ENCODE measurements at regions not wholly inside any gene's neighbourhood (a gene's known extent, or its start where the extent isn't known, plus 50 kb on each side); places are given as distances from the start of the nearest gene placed in this dataset.
"Not testable (repeated sequence)": the region's sequence is repeated elsewhere in the genome, so short reads cannot be mapped to it uniquely, and the experiment has no call there.

DNA sequence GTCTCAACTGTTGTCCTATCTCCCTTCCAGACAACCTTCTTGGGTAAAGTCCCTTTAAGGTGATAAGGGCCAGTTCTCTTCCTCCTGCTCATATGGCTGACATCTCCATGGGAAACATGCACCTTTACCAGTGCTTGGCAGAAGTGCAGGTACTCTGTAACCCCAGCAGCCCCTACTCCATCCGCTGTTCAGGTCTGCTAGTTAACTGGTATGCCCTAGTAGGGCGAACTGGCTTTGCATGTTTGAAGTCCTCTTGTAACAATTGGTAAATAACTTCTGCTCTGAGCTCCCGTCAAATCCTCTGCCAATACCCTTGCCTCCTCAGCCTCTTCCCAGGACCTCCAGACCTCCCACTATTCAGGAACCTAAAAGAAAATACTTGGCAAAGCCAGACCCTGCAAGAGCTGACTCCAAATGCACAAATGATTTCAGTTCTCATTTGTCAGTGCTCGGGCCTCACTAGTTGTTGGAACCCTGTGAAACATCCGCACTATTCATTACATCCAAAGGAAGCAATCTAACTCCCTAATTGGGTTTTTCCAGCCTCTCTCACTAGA lies 703.7 kb downstream of the MAFB start:
- no peak for DNase-seq (ENCODE audit: low read depth)

GRCh38 chr20:39983655-39984054 lies 705.4 kb downstream of the MAFB start:
- DNase-seq (ENCODE audit: low read depth), result no peak

DNA sequence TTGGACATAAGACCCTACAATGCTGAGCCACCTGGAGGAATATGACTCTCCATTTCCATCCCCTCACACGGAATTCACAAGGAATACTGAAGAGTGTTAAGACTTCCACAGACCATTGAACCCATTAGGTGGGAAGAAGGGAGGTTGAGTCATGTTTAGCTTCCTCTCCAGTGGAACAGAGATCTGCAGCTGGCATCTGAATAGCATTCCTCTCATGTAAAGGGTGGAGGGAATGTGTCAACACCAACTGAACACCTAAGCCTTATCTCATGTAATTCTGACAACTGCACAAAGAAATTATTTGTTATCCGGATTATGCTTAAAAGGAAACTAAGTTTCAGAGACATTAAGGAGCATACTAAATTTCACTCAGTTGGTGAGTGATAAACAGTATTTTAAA lies 705.9 kb downstream of the MAFB start:
- no peak for DNase-seq (ENCODE audit: low read depth)

DNA sequence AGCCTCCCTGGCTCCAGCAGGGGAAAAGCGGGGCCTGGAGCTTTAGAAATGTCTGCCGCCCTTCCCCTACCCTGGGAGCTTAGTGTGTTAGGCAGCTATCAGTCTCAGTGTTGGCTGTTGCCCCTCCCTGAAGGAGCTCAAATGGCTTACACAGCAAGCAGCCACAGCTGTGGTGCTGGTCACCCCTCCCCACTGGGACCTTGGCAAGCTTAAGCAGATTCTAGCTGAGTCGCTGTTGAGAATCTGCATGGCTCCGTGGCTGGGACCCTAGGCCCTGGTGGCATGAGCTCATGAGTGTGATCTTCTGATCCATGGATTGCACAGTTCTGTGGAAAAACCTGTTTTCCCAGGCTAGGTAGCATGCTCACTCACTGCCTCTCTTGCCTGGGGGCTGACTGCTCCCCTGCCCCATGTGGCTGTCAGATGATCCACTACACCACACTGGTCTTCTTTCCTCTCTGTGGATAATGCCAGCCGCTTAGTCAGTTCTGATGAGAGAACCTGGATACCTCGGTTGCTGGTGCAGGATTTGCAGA lies 714.0 kb downstream of the MAFB start:
- DNase-seq (ENCODE audit: low read depth), result no peak

GRCh38 chr20:39968495-39968894 lies 720.5 kb downstream of the MAFB start:
- DNase-seq (ENCODE audit: low read depth), result no peak

DNA sequence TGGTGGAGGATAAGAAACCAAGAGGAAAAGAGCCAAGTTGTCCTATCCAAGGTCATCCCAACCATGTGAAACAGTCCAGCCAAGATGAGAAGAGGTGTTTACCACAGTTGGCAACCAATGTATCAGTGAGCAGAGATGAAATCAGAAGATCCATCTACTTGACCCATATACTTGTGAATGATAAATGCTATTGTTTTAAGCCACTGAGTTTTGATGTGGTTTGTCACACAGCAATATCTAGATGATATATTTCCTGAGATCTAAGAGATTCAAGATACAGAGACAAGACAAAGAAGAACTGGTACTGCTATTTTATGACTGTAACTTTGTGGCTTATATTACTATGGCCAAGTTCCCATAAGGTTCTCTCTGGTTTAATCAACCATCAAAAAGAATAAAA lies 721.2 kb downstream of the MAFB start:
- DNase-seq (ENCODE audit: low read depth), result no peak

DNA sequence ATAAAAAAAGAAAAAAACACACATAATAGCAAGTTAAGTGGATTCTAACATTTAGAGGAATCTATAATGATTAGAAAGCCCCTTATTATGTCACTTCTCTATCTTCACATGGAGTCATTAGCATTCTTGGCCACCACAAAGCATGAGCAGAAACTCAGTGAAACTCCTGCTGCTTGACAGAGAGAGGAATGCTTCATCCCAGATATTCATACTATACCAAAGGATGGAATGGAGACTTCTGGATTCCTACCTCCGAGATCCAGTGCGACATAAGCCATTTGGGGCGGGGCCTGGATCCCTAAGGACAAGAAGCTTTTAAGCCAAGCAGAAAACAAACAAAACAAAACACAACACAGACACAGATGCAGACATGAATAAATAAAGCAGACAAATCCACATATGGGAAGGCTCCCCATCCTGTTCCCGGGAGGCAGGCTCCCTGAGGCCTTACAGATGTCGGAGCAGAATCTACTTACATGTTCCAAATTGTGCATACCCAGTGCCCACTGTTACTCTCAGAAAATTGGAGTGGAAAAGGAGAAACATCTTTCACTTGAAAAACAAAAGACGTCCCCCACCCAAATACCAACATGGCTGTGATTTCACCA lies 727.3 kb downstream of the MAFB start:
- no peak for DNase-seq (ENCODE audit: low read depth)

DNA sequence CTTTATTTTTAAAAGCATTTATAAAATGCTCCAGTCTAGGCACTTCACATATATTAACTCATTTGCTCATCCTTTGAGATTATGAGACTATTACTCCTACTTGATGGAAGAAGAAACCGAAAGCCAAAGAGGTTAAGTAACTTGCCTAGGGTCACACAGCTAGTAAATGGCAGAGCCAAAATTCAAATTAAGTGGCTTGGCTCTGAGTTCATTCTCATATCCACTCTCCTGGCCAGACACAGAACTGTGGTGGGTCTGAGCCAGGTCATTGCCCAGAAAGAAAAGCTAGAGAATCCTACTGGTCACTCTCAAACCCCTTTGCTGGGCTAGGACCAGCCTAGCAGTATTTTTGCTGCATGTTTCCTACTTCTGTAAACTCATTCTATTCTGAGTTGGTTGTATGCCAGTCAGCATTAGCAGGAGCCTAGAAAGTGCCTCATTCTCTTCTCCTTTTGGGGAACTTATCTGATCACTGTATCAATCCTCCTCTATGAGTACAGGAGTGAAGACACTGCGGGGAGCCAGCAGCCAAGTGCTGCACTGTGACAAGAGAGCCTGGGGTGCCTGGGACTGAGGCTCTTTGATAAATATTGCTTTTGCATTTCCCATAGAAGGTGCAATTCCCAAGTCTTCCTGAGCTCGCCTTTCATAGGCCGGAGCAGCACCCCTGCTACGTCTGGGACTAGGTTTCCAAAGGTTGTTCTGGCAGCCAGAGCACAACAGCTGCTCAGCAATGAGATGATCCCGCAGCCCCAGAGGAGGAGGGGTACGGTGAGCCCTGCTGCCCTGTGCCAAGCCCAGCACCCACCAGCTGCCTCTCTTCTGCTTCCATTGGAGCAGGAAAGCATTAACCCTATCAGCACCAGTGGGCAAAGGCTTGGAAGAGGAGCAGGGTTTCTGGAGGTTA lies 728.3 kb downstream of the MAFB start:
- no peak for DNase-seq (ENCODE audit: low read depth)

GRCh38 chr20:39957911-39958310 lies 731.1 kb downstream of the MAFB start:
- DNase-seq (ENCODE audit: low read depth), result not testable (repeated sequence)

DNA sequence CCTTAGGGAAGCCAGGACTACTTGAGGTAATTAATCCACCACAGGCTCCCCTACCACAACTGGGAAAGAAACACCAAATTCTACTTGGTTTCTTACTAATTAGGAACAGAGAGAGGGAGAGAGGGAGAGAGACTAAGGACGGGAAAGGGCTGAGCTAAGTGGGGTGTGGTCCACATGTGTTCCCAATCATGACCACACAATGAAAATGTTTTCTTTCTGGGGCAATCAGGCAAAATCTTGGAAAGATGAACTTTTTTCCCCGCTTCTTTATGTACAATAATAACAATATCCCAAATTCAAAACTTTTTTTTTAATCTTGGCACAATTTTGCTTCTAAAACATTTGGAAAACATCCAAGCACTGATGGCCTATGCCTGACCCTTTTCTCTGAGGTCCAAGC lies 734.4 kb downstream of the MAFB start:
- DNase-seq (ENCODE audit: low read depth), result no peak

DNA sequence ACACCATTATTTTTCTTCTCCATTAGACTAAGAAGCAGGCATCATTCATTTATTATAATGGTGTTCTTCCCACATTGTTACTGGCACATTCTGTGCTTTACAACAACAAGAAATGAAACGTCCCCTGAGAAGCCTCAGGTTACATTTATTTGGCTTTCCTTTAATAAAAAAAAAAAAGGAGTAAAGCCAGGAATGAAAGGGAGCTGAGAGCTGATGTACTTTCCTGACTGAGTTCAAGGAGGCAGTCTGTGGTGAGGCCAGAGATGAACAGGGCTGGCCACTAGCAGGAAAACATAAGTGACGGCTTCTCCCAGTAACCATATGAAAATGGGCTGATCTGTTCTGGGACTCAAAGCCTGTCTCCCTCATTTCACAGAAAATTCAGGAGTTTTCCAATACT lies 742.1 kb downstream of the MAFB start:
- no peak for DNase-seq (ENCODE audit: low read depth)

DNA sequence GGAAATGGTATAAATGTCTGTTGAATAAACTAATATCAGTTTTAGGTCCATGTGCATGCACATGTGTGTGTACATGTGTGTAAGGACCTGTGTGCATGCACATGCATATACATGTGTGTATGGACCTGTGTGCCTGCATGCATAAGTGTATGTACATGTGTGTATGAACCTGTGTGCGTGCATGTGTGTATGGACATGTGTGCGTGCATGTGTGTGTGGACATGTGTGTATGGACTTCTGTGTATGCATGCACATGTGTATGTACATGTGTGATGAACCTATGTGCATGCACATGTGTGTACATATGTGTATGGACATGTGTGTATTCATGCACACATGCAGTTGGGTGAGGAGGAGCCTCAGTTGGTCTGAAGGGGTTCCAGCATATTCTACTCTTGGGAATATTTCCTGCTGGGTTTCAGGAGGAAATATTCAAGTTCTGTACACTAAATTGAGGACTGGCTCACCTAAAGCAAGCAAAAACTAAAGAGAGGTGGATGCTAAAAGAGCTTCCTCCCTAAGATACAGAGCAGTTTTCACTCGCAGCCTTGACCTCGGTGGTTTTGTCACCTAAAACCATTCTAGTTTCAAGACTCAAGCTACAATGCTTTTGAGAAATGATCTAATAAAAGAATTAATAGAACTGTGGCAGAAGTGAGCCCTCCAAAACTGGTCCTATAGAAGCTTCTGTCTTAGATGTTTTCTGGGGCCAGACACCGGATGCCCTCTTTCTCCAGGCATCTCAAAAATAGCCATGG lies 742.8 kb downstream of the MAFB start:
- no peak for DNase-seq (ENCODE audit: low read depth)

DNA sequence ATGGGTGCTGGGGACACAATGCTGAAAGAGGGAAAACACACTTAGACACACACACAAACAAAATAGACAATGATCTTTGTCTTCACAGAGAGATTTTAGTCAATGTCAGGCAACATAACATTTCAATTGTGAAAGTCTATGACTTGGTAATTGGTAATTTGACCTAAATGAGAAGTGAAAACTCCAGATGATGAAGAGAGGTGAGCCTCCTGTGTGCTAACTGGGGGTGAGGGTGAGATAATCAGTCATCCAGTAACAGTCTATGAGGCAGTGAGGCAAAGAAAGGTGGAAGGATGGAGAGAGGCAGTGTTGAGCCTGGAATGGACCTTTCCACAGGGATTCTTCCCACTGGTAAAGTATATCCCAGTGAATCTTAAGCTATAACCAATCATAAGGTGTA lies 744.2 kb downstream of the MAFB start:
- DNase-seq (ENCODE audit: low read depth), result no peak

GRCh38 chr20:39943336-39943735 lies 745.7 kb downstream of the MAFB start:
- no peak for DNase-seq (ENCODE audit: low read depth)

- DNase-seq (ENCODE audit: low read depth), result no peak
Measured at GRCh38 chr20:39941245-39941644, 747.8 kb downstream of the MAFB start.

- DNase-seq (ENCODE audit: low read depth), result no peak
Measured at GRCh38 chr20:39939241-39939865, 749.7 kb downstream of the MAFB start.

DNA sequence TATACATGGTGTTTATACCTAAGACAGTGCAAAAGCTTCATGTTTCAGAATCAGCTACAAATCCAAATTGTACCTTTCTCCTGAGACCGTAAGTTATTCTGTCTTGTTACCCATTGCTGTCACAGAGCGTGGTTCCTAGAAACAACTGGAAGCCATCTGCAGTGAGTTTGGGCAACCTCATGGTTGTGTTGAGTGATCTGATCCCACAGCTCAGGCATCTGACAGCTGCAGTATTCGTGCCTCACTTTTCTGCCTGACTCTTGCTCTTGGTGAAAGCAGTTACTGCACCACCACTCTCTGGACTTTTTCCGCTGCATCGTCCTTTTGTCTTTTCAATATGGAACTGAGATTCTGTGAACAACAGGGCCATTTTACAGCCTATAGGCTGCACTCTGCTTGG lies 752.6 kb downstream of the MAFB start:
- no peak for DNase-seq (ENCODE audit: low read depth)

- DNase-seq (ENCODE audit: low read depth), result no peak
Measured at GRCh38 chr20:39935901-39936300, 753.1 kb downstream of the MAFB start.

- DNase-seq (ENCODE audit: low read depth), result no peak
Measured at GRCh38 chr20:39916236-39916765, 772.7 kb downstream of the MAFB start.

- DNase-seq (ENCODE audit: low read depth), result no peak
Measured at GRCh38 chr20:39913274-39913673, 775.8 kb downstream of the MAFB start.

- no peak for DNase-seq (ENCODE audit: low read depth)
Measured at GRCh38 chr20:39911497-39911896, 777.5 kb downstream of the MAFB start.

- DNase-seq (ENCODE audit: low read depth), result no peak
Measured at GRCh38 chr20:39910536-39910935, 778.5 kb downstream of the MAFB start.

Data from activated T-helper 1 cell treated with Interleukin-2 at 50 U/mL for 16 hours (primary cell).